Calu3 (cell line): ENCODE measurements at regions not wholly inside any gene's neighbourhood (a gene's known extent, or its start where the extent isn't known, plus 50 kb on each side); places are given as distances from the start of the nearest gene placed in this dataset.

Source experiments
- BruUV-seq: library from RNA; stranded (reverse); fragments of 400-500 nt; replicated peaks from 2 replicates; lab custom pipeline; 2021; lab: Mats Ljungman, UMichigan
- CTCF ChIA-PET: fragments of 300-600 bp; sonication (Branson Sonifier 250); formaldehyde crosslinking; loops from one replicate; lab custom pipeline; 2022; ENCODE audit warnings: antibody characterized with exemption; lab: Charles Lee
- DNase-seq: peaks from one replicate; pipeline ENCODE4 v3.0.0; 2022
- H3K27ac Mint-ChIP-seq: one replicate; pipeline ENCODE4 v1.8.0; 2022; ENCODE audit warnings: mixed read lengths; ENCODE audit not compliant: unreplicated experiment
- H3K27me3 Mint-ChIP-seq: one replicate; pipeline ENCODE4 v1.8.0; 2022; ENCODE audit warnings: mixed read lengths; ENCODE audit not compliant: unreplicated experiment
- H3K36me3 Mint-ChIP-seq: one replicate; pipeline ENCODE4 v1.8.0; 2022; ENCODE audit warnings: mild to moderate bottlenecking, moderate library complexity, mixed read lengths; ENCODE audit not compliant: insufficient read depth, unreplicated experiment
- H3K4me1 Mint-ChIP-seq: one replicate; pipeline ENCODE4 v1.8.0; 2022; ENCODE audit warnings: mild to moderate bottlenecking, low read depth, mixed read lengths; ENCODE audit not compliant: unreplicated experiment
- H3K4me3 Mint-ChIP-seq: one replicate; pipeline ENCODE4 v1.8.0; 2022; ENCODE audit warnings: mild to moderate bottlenecking, low read depth, moderate library complexity, mixed read lengths; ENCODE audit not compliant: unreplicated experiment
- H3K9me3 Mint-ChIP-seq: one replicate; pipeline ENCODE4 v1.8.0; 2022; ENCODE audit warnings: low read depth, mixed read lengths; ENCODE audit not compliant: unreplicated experiment
- intact Hi-C: fragments of 100-400 bp; cut with micrococcal nuclease; formaldehyde crosslinking; loops from one replicate; pipeline ENCODE4 v1.10.0; 2022; ENCODE audit not compliant: unreplicated experiment
- TF ChIP-seq, protein P1 (sequence below): fragments of 200-600 bp; IDR thresholded peaks from one replicate; pipeline ENCODE4 v1.8.0; 2022; ENCODE audit warnings: antibody characterized with exemption; ENCODE audit not compliant: unreplicated experiment

DNA sequence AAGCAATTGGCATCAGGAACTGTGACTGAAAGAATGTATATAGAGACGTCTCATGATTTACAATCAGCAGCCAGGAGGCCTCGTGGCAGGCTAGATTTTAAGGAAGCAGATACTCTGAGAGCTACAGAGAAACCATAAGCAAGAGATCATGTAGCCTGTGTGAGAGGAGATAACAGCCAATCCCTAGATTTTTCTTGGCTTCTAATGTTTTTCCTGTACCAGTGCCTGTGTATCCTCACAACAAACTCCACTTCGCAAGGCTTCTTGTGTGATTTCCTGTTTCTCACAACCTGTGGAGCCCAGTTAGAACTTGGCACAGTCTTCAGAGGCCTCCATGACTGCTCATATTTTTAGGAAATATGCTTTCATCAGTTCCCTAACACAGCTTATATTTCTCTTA is 147.9 kb downstream of the PTCHD1 start:
- CTCF ChIA-PET = no interaction called here
- Mint-ChIP-seq H3K4me3 (no peak overlapping the region), H3K36me3 (no peaks in the 10 kb centered on the region), H3K4me1 (no peaks in the 10 kb centered on the region), H3K27ac (no peak overlapping the region), H3K9me3 (peaks cover 4% of the 10 kb centered on the region), H3K27me3 (no peaks in the 10 kb centered on the region)
- TF ChIP-seq, protein P1, sequence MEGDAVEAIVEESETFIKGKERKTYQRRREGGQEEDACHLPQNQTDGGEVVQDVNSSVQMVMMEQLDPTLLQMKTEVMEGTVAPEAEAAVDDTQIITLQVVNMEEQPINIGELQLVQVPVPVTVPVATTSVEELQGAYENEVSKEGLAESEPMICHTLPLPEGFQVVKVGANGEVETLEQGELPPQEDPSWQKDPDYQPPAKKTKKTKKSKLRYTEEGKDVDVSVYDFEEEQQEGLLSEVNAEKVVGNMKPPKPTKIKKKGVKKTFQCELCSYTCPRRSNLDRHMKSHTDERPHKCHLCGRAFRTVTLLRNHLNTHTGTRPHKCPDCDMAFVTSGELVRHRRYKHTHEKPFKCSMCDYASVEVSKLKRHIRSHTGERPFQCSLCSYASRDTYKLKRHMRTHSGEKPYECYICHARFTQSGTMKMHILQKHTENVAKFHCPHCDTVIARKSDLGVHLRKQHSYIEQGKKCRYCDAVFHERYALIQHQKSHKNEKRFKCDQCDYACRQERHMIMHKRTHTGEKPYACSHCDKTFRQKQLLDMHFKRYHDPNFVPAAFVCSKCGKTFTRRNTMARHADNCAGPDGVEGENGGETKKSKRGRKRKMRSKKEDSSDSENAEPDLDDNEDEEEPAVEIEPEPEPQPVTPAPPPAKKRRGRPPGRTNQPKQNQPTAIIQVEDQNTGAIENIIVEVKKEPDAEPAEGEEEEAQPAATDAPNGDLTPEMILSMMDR = no peak
- intact Hi-C loops = no loop called here
- BruUV-seq = no TSS peak
- DNase-seq = no peak

DNA sequence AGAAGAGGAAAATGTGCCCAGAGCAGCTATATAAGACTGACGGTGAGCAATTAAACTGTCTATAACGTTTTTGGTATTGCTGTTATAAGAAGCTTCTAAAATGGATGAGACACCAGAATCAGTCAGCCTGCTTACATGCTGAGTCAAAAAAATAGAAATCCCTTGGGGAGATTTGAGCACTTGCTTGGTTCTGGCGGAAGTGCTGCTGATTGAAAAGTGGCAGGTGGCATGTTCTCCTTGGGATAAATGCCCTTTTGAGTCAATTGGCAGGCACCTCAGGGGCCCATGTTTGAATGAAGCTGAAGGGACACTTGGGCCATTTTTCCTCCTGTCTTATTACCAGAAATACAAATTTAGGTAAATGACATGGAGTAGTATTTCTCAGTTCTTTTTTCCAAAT is 148.7 kb downstream of the PTCHD1 start:
- CTCF ChIA-PET = no interaction called here
- no peak overlapping the region for H3K4me3 Mint-ChIP-seq

DNA sequence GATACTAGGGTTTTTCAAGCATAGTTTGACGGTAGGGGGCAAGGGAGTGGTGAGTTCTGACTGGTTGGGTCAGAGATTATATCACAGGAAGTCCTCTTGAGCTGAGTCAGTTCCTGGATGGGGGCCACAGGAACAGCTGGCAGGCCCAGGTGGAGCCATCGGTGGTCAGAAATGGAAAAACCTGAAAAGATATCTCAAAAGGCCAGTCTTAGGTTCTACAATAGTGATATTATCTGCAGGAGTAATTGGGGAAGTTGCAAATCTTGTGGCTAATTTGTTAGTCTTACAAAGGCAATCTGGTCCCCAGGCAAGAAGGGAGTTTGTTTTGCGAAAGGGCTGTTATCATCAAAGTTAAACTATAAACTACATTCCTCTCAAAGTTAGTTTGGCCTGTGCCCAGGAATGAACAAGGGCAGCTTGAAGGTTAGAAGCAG is 159.3 kb downstream of the PTCHD1 start:
- Mint-ChIP-seq H3K9me3 (peaks cover 4% of the 10 kb centered on the region), H3K27me3 (no peaks in the 10 kb centered on the region), H3K4me1 (peaks cover 23% of the 10 kb centered on the region), H3K36me3 (peaks cover 5% of the 10 kb centered on the region), H3K27ac (peak overlapping the region; percentile 37), H3K4me3 (peak overlapping the region; percentile 10)
- TF ChIP-seq, protein P1 = no peak
- no TSS peak for BruUV-seq
- peak; percentile 80 for DNase-seq
- intact Hi-C loops = loop anchor here (1.0 to 10.0 kb wide), 3 partner anchors 10 to 379 kb away; no protein-coding TSS in a partner anchor
- CTCF ChIA-PET = interaction anchor here (0.8 to 3.1 kb wide), 2 partner anchors 11 to 328 kb away, joined by 3 to 24 read pairs; no protein-coding TSS in a partner anchor

More for the DNA sequence above, 148.7 kb downstream of the PTCHD1 start:
- Mint-ChIP-seq H3K9me3 (peaks cover 5% of the 10 kb centered on the region), H3K27me3 (no peaks in the 10 kb centered on the region), H3K36me3 (no peaks in the 10 kb centered on the region), H3K4me1 (no peaks in the 10 kb centered on the region), H3K27ac (no peak overlapping the region)
- no TSS peak for BruUV-seq
- no peak for DNase-seq
- TF ChIP-seq, protein P1 = no peak
- intact Hi-C loops = no loop called here

DNA sequence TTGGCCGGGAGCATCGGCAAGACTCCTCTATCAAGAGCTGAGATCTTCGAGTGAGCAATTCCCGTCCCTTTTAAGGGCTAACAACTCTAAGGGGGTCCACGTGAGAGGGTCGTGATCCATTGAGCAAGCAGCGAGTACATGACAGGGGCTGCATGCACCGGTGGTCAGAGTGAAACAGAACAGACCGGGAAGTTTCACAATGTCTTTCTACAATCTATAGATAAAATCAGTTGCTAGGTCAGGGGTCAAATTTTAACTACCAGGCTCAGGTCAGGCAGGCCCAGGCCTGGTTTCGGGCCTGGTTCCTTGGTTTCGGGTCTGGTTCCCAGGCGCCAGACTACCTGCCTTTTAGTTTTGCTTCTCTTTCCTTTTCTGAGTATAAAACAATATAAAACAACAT is 160.1 kb downstream of the PTCHD1 start:
- Mint-ChIP-seq H3K36me3 (peaks cover 5% of the 10 kb centered on the region), H3K27ac (no peak overlapping the region), H3K9me3 (peaks cover 4% of the 10 kb centered on the region), H3K4me1 (peaks cover 23% of the 10 kb centered on the region), H3K4me3 (no peak overlapping the region), H3K27me3 (no peaks in the 10 kb centered on the region)
- DNase-seq = no peak
- TF ChIP-seq, protein P1 = no peak
- BruUV-seq = no TSS peak
- CTCF ChIA-PET = interaction anchor here (0.8 to 3.1 kb wide), 2 partner anchors 10 to 329 kb away, joined by 3 to 24 read pairs; no protein-coding TSS in a partner anchor
- intact Hi-C loops = loop anchor here (1.0 to 10.0 kb wide), 2 partner anchors 10 to 380 kb away; no protein-coding TSS in a partner anchor
